D341Med (cell line): ENCODE measurements at regions not wholly inside any gene's neighbourhood (a gene's known extent, or its start where the extent isn't known, plus 50 kb on each side); places are given as distances from the start of the nearest gene placed in this dataset.
"Not testable (repeated sequence)": the region's sequence is repeated elsewhere in the genome, so short reads cannot be mapped to it uniquely, and the experiment has no call there.

Experiments
- DNase-seq: peaks from one replicate; pipeline ENCODE4 v3.0.0; 2012; ENCODE audit warnings: low spot score

GRCh38 chr16:51254390-51254789 is 103.3 kb upstream of the SALL1 start:
- DNase-seq, result not testable (repeated sequence)

GRCh38 chr16:51248217-51248616 is 97.1 kb upstream of the SALL1 start:
- DNase-seq, result no peak

GRCh38 chr16:51245658-51245995 is 94.6 kb upstream of the SALL1 start:
- DNase-seq, result no peak

- DNase-seq, result no peak
Observed at GRCh38 chr16:51244887-51245657, 94.0 kb upstream of the SALL1 start.

- no peak for DNase-seq
Observed at GRCh38 chr16:51243936-51244436, 92.9 kb upstream of the SALL1 start.

- DNase-seq, result no peak
Observed at GRCh38 chr16:51242296-51242994, 91.4 kb upstream of the SALL1 start.

GRCh38 chr16:51239196-51239595 is 88.1 kb upstream of the SALL1 start:
- no peak for DNase-seq

- DNase-seq, result peak; percentile 32
Observed at GRCh38 chr16:51237861-51238378, 86.8 kb upstream of the SALL1 start.

GRCh38 chr16:51237207-51237606 is 86.1 kb upstream of the SALL1 start:
- no peak for DNase-seq

- no peak for DNase-seq
Observed at GRCh38 chr16:51236583-51236982, 85.5 kb upstream of the SALL1 start.

- no peak for DNase-seq
Observed at GRCh38 chr16:51231702-51232101, 80.6 kb upstream of the SALL1 start.

GRCh38 chr16:51230035-51230434 is 79.0 kb upstream of the SALL1 start:
- DNase-seq, result not testable (repeated sequence)

GRCh38 chr16:51228097-51228659 is 77.1 kb upstream of the SALL1 start:
- DNase-seq, result no peak

GRCh38 chr16:51225878-51226277 is 74.8 kb upstream of the SALL1 start:
- DNase-seq, result no peak

- no peak for DNase-seq
Observed at GRCh38 chr16:51224317-51224716, 73.2 kb upstream of the SALL1 start.

- no peak for DNase-seq
Observed at GRCh38 chr16:51222016-51222415, 70.9 kb upstream of the SALL1 start.

- DNase-seq, result no peak
Observed at GRCh38 chr16:51211148-51211547, 60.1 kb upstream of the SALL1 start.

GRCh38 chr16:51210087-51210486 is 59.0 kb upstream of the SALL1 start:
- DNase-seq, result no peak

- DNase-seq, result no peak
Observed at GRCh38 chr16:51201604-51202003, 50.5 kb upstream of the SALL1 start.
